ENCODE measurements at regions not wholly inside any gene's neighbourhood (a gene's known extent, or its start where the extent isn't known, plus 50 kb on each side); places are given as distances from the start of the nearest gene placed in this dataset.

DNA sequence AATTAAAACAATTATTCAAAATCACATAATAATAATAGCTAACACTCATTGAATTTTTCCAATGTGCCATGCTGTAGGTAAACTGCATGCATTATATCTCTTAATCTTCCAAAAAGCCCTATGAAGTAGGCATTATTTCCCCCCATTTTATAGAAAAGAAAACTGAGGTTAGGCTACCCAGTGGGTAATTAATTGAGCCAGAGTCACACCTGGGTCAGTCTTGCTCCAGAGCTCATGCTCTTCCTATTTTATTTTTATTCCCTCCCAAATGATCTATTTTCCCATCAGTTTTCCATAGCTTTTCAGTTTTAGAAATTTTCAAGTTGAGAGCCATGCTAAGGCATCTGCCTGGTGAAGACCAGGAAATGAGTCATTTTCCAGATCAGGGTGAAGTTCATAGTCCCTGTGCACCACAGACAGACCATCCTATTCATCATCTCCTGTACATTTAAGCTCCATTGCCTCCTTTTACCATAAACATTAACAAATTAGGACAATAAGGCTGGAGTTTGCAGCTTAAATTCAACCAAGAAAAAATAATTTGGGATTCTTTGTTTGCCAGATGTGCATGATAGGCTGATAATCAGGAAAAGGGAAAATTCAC is 417.3 kb downstream of the OTOL1 start:
- no peak for TF ChIP-seq YY1 (IDR thresholded peaks at IDR 0.05; ENCODE audit: low read depth)
- no peak for TF ChIP-seq REST (IDR thresholded peaks at IDR 0.05; ENCODE audit: low read depth)
- TF ChIP-seq EP300 (IDR thresholded peaks at IDR 0.05; ENCODE audit: borderline replicate concordance): no peak
- no peak for TF ChIP-seq TCF12 (IDR thresholded peaks at IDR 0.05; ENCODE audit: low read depth)

DNA sequence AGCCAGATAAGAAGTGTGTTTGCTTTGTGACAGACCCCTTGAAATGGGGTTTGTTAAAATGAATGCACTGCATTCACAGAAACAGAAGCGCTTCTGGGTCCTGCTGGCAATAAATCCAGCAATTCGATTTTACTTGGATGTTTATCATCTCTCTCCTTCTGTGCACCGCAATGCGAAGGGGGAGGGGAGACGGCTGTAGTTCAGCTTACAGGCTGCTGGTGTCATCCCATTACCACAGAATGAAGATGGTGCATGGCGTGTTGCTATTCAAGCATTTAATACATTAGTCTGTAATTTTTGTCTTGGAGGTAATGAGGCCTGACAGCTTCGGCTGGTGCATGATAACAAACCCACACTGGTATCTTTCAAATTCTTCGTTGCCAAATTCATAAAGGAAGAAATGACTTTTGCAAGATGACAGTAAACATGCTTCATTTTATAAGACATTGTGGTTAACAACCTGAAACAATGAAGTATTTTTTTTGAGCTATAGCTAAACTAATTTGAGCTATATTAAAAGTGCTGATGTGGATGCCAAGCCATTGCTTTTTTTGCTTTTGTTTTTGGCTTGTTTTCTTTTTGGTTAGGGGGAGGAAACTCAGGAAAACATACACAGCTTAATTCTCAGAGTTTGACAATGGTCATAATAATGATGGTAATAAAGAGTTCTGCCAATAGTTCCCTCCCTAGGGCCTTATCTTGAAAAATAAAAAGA is 418.3 kb downstream of the OTOL1 start:
- no peak for TF ChIP-seq CEBPB (IDR thresholded peaks at IDR 0.05)
- no peak for TF ChIP-seq RAD21 (IDR thresholded peaks at IDR 0.05; ENCODE audit: low read depth)
- no peak for TF ChIP-seq YY1 (IDR thresholded peaks at IDR 0.05; ENCODE audit: low read depth)
- TF ChIP-seq MAX (IDR thresholded peaks at IDR 0.05): no peak
- no peak for TF ChIP-seq USF1 (IDR thresholded peaks at IDR 0.05)
- TF ChIP-seq EP300 (IDR thresholded peaks at IDR 0.05; ENCODE audit: borderline replicate concordance): no peak
- TF ChIP-seq ZBTB7A (IDR thresholded peaks at IDR 0.05; ENCODE audit: low read depth): no peak
- no peak for TF ChIP-seq TAF1 (IDR thresholded peaks at IDR 0.05; ENCODE audit: low read depth)
- no peak for TF ChIP-seq TCF12 (IDR thresholded peaks at IDR 0.05; ENCODE audit: low read depth)
- no peak for TF ChIP-seq CREB1 (IDR thresholded peaks at IDR 0.05; ENCODE audit: low read depth)
- no peak for TF ChIP-seq EGR1 (IDR thresholded peaks at IDR 0.05)
- no peak for TF ChIP-seq NFIC (IDR thresholded peaks at IDR 0.05)
- TF ChIP-seq REST (IDR thresholded peaks at IDR 0.05; ENCODE audit: low read depth): no peak
- no peak for TF ChIP-seq TEAD4 (IDR thresholded peaks at IDR 0.05)

DNA sequence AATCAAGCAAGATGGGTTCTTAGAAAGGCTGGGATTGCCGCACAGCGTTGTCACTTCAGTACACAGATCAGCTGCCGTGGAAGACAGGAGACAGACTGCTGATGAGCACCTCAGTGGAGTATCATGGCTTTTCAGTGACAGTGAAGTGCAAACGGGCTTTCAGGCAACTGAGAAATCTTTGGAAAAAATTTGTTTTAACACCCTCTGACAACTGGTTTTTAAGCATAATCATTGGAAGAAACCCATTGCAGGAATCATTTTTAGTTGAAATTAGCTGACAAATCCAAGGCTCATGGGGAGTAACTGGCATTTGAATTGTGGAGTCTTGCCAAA is 418.8 kb downstream of the OTOL1 start:
- TF ChIP-seq NFIC (IDR thresholded peaks at IDR 0.05) (no peak), EP300 (IDR thresholded peaks at IDR 0.05; ENCODE audit: borderline replicate concordance) (no peak), TCF12 (IDR thresholded peaks at IDR 0.05; ENCODE audit: low read depth) (no peak), EGR1 (IDR thresholded peaks at IDR 0.05) (no peak), FOXM1 (IDR thresholded peaks at IDR 0.05; ENCODE audit: borderline replicate concordance, low read depth) (no peak), YY1 (IDR thresholded peaks at IDR 0.05; ENCODE audit: low read depth) (no peak), ZBTB7A (IDR thresholded peaks at IDR 0.05; ENCODE audit: low read depth) (no peak)

DNA sequence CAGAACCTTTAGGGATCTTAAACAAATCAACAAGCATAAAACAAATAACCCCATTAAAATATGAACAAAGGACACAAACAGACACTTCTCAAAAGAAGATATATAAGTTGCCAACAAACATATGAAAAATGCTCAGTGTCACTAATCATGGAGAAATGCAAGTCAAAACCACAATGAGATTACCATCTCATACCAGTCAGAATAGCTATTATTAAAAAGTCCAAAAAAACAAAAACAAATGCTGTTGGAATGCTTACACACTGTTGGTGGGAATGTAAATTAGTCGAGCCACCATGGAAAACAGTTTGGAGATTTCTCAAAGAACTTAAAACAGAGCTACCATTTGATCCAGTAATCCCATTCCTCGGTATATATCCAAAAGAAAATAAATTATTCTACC is 423.6 kb downstream of the OTOL1 start:
- TF ChIP-seq EP300 (IDR thresholded peaks at IDR 0.05; ENCODE audit: borderline replicate concordance) (no peak), EGR1 (IDR thresholded peaks at IDR 0.05) (no peak), ZBTB7A (IDR thresholded peaks at IDR 0.05; ENCODE audit: low read depth) (no peak), FOXM1 (IDR thresholded peaks at IDR 0.05; ENCODE audit: borderline replicate concordance, low read depth) (no peak), REST (IDR thresholded peaks at IDR 0.05; ENCODE audit: low read depth) (no peak), CREB1 (IDR thresholded peaks at IDR 0.05; ENCODE audit: low read depth) (no peak), TEAD4 (IDR thresholded peaks at IDR 0.05) (no peak), USF1 (IDR thresholded peaks at IDR 0.05) (no peak), NFIC (IDR thresholded peaks at IDR 0.05) (no peak), RAD21 (IDR thresholded peaks at IDR 0.05; ENCODE audit: low read depth) (no peak), CEBPB (IDR thresholded peaks at IDR 0.05) (no peak), TCF12 (IDR thresholded peaks at IDR 0.05; ENCODE audit: low read depth) (no peak), TAF1 (IDR thresholded peaks at IDR 0.05; ENCODE audit: low read depth) (no peak), YY1 (IDR thresholded peaks at IDR 0.05; ENCODE audit: low read depth) (no peak), MAX (IDR thresholded peaks at IDR 0.05) (no peak)
